ENCODE measurements at regions not wholly inside any gene's neighbourhood (a gene's known extent, or its start where the extent isn't known, plus 50 kb on each side); places are given as distances from the start of the nearest gene placed in this dataset.

DNA sequence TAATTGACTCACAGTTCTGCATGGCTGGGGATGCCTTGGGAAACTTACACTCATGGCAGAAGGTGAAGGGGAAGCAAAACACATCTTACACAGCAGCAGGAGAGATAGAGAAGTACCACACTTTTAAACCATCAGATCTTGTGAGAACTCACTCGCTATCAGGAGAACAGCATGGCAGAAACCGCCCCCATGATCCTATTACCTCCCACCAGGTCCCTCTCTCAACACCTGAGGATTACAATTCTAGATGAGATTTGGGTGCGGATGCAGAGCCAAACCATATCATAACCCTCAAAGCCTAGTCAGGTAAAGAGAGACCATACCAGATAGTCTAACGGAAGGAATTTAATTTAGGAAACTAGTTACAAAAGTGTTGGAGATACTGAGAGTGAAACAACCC, 182.6 kb upstream of the ACVR2A start:
- Histone ChIP-seq H3K79me2 (ENCODE audit: insufficient read depth, low read length) (no peaks in the 10 kb centered on the region), H2AFZ (ENCODE audit: low read depth, low read length) (no peak overlapping the region), H3K36me3 (ENCODE audit: insufficient read depth, low read length) (no peaks in the 10 kb centered on the region), H3K27ac (ENCODE audit: low read depth, low read length) (no peak overlapping the region), H3K4me1 (ENCODE audit: insufficient read depth, low read length) (no peaks in the 10 kb centered on the region), H3K4me2 (ENCODE audit: low read length) (no peak overlapping the region), H3K4me3 (ENCODE audit: insufficient read depth, low read depth, low read length) (no peak overlapping the region), H3K27me3 (ENCODE audit: insufficient read depth, low read length) (no peaks in the 10 kb centered on the region), H4K20me1 (ENCODE audit: insufficient read depth, low read length) (no peaks in the 10 kb centered on the region), H3K9me3 (ENCODE audit: insufficient read depth, low read depth, low read length) (peaks cover 4% of the 10 kb centered on the region), H3K9ac (ENCODE audit: low read length) (no peak overlapping the region)
- peaks cover 2% of the 10 kb centered on the region for H3K36me3 Mint-ChIP-seq (ENCODE audit: low read depth, unreplicated experiment)
- no peak for TF ChIP-seq CTCF (IDR thresholded peaks at IDR 0.05; ENCODE audit: insufficient read depth, low read depth, low read length)
- no peak for TF ChIP-seq EZH2 (IDR thresholded peaks at IDR 0.05; ENCODE audit: insufficient read depth, low read length)
- H3K9me3 Mint-ChIP-seq (ENCODE audit: unreplicated experiment) = peaks cover 2% of the 10 kb centered on the region
- no peak for FAIRE-seq
- peaks cover 2% of the 10 kb centered on the region for H3K4me1 Mint-ChIP-seq (ENCODE audit: low read depth, unreplicated experiment)
- peaks cover 2% of the 10 kb centered on the region for H3K27me3 Mint-ChIP-seq (ENCODE audit: low read depth, unreplicated experiment)
- no peak overlapping the region for H3K27ac Mint-ChIP-seq (ENCODE audit: unreplicated experiment)
- DNase-seq (ENCODE audit: low read depth) = no peak
- H3K4me3 Mint-ChIP-seq (ENCODE audit: unreplicated experiment) = no peak overlapping the region

DNA sequence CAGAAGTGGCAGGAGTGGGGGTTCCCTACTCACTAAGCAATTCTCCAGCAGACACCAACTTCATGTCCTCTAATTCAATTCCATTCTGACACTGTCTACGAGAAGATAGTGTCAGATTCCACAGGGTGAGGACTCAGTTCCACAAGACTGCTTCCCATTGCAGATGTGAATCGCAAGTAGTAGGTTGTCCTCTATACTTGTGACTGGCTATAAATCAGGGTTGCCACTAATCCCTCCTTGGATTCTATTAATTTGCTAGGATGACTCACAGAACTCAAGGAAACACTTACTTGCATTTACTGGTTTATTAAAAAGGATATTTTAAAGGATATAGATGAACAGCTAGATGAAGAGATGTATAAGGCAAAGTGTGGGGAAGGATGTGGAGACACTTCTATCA, 184.1 kb upstream of the ACVR2A start:
- Histone ChIP-seq H3K9me3 (ENCODE audit: insufficient read depth, low read depth, low read length) (peaks cover 4% of the 10 kb centered on the region), H4K20me1 (ENCODE audit: insufficient read depth, low read length) (no peaks in the 10 kb centered on the region), H3K4me1 (ENCODE audit: insufficient read depth, low read length) (no peaks in the 10 kb centered on the region), H2AFZ (ENCODE audit: low read depth, low read length) (no peak overlapping the region), H3K9ac (ENCODE audit: low read length) (no peak overlapping the region), H3K36me3 (ENCODE audit: insufficient read depth, low read length) (no peaks in the 10 kb centered on the region), H3K79me2 (ENCODE audit: insufficient read depth, low read length) (no peaks in the 10 kb centered on the region), H3K27me3 (ENCODE audit: insufficient read depth, low read length) (no peaks in the 10 kb centered on the region), H3K4me3 (ENCODE audit: insufficient read depth, low read depth, low read length) (no peak overlapping the region), H3K4me2 (ENCODE audit: low read length) (no peak overlapping the region), H3K27ac (ENCODE audit: low read depth, low read length) (no peak overlapping the region)
- peaks cover 2% of the 10 kb centered on the region for H3K36me3 Mint-ChIP-seq (ENCODE audit: low read depth, unreplicated experiment)
- H3K27me3 Mint-ChIP-seq (ENCODE audit: low read depth, unreplicated experiment) = peaks cover 2% of the 10 kb centered on the region
- peaks cover 2% of the 10 kb centered on the region for H3K9me3 Mint-ChIP-seq (ENCODE audit: unreplicated experiment)
- peaks cover 2% of the 10 kb centered on the region for H3K4me1 Mint-ChIP-seq (ENCODE audit: low read depth, unreplicated experiment)
- no peak overlapping the region for H3K4me3 Mint-ChIP-seq (ENCODE audit: unreplicated experiment)
- no peak for FAIRE-seq
- TF ChIP-seq CTCF (IDR thresholded peaks at IDR 0.05; ENCODE audit: insufficient read depth, low read depth, low read length) (no peak), EZH2 (IDR thresholded peaks at IDR 0.05; ENCODE audit: insufficient read depth, low read length) (no peak)
- no peak for DNase-seq (ENCODE audit: low read depth)
- no peak overlapping the region for H3K27ac Mint-ChIP-seq (ENCODE audit: unreplicated experiment)

DNA sequence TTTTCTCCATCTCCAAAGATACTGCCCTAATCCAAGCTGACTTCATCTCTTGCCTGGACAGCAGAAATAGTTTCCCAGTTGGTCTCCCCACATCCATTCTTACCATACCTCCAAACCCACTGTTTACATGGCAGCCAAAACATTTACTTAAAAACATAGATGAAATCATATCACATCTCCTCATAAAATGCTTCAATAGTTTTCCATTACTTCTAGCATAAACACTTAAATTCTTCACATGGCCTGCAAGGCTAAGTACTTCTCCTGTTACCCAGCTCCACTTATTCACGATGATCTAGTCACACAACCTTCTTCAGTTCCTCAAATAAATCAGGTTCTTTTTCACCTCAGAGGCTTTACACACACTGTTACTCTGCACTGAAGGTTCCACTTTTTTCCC, 185.8 kb upstream of the ACVR2A start:
- H3K27ac ChIP-seq (ENCODE audit: low read depth, low read length) = no peak overlapping the region
- peak; percentile 43 for DNase-seq (ENCODE audit: low read depth)
- no peak overlapping the region for H3K4me3 Mint-ChIP-seq (ENCODE audit: unreplicated experiment)
- no peak for TF ChIP-seq CTCF (IDR thresholded peaks at IDR 0.05; ENCODE audit: insufficient read depth, low read depth, low read length)
- no peak for TF ChIP-seq EZH2 (IDR thresholded peaks at IDR 0.05; ENCODE audit: insufficient read depth, low read length)
- FAIRE-seq = no peak
- H3K4me1 ChIP-seq (ENCODE audit: insufficient read depth, low read length) = no peaks in the 10 kb centered on the region
- H4K20me1 ChIP-seq (ENCODE audit: insufficient read depth, low read length) = no peaks in the 10 kb centered on the region
- no peaks in the 10 kb centered on the region for H3K36me3 Mint-ChIP-seq (ENCODE audit: low read depth, unreplicated experiment)
- H3K27ac Mint-ChIP-seq (ENCODE audit: unreplicated experiment) = no peak overlapping the region
- no peak overlapping the region for H2AFZ ChIP-seq (ENCODE audit: low read depth, low read length)
- peaks cover 2% of the 10 kb centered on the region for H3K4me1 Mint-ChIP-seq (ENCODE audit: low read depth, unreplicated experiment)
- H3K9me3 ChIP-seq (ENCODE audit: insufficient read depth, low read depth, low read length) = no peaks in the 10 kb centered on the region
- no peak overlapping the region for H3K4me3 ChIP-seq (ENCODE audit: insufficient read depth, low read depth, low read length)
- H3K9ac ChIP-seq (ENCODE audit: low read length) = no peak overlapping the region
- peaks cover 2% of the 10 kb centered on the region for H3K27me3 Mint-ChIP-seq (ENCODE audit: low read depth, unreplicated experiment)
- H3K9me3 Mint-ChIP-seq (ENCODE audit: unreplicated experiment) = peaks cover 2% of the 10 kb centered on the region
- no peaks in the 10 kb centered on the region for H3K79me2 ChIP-seq (ENCODE audit: insufficient read depth, low read length)
- H3K4me2 ChIP-seq (ENCODE audit: low read length) = no peak overlapping the region
- no peaks in the 10 kb centered on the region for H3K27me3 ChIP-seq (ENCODE audit: insufficient read depth, low read length)
- no peaks in the 10 kb centered on the region for H3K36me3 ChIP-seq (ENCODE audit: insufficient read depth, low read length)

All from astrocyte (in vitro differentiated cells and primary cell).